Memory B cell (primary cell): ENCODE measurements at regions not wholly inside any gene's neighbourhood (a gene's known extent, or its start where the extent isn't known, plus 50 kb on each side); places are given as distances from the start of the nearest gene placed in this dataset.

Source experiments
- ATAC-seq: fragments of 150-1000 bp; cut with Tn5 transposase; 2 replicates; pipeline ENCODE4 v1.10.0; 2021; ENCODE audit warnings: low read depth, mild to moderate bottlenecking, moderate library complexity
- DNase-seq, 2 donors: peaks; one replicate each; pipeline ENCODE4 v3.0.0; 2022; ENCODE audit warnings: low spot score in 2 of 2
- H3K27ac Mint-ChIP-seq: one replicate; pipeline ENCODE4 v1.8.0; 2022; ENCODE audit warnings: mild to moderate bottlenecking, moderate library complexity, mixed read lengths
- H3K27me3 Mint-ChIP-seq: one replicate; pipeline ENCODE4 v1.8.0; 2022; ENCODE audit warnings: mixed read lengths
- H3K36me3 Mint-ChIP-seq: one replicate; pipeline ENCODE4 v1.8.0; 2022; ENCODE audit warnings: mild to moderate bottlenecking, mixed read lengths
- H3K4me1 Mint-ChIP-seq: one replicate; pipeline ENCODE4 v1.8.0; 2022; ENCODE audit warnings: mixed read lengths
- H3K4me3 Mint-ChIP-seq: one replicate; pipeline ENCODE4 v1.8.0; 2022; ENCODE audit warnings: mild to moderate bottlenecking, moderate library complexity, mixed read lengths
- H3K9me3 Mint-ChIP-seq: one replicate; pipeline ENCODE4 v1.8.0; 2022; ENCODE audit warnings: mixed read lengths

- Mint-ChIP-seq H3K27me3 (no peaks in the 10 kb centered on the region), H3K36me3 (no peaks in the 10 kb centered on the region), H3K27ac (no peak overlapping the region), H3K9me3 (peaks cover 2% of the 10 kb centered on the region), H3K4me3 (no peak overlapping the region), H3K4me1 (no peaks in the 10 kb centered on the region)
- DNase-seq (no peak), ATAC-seq (no peak)
Observed at GRCh38 chr9:95642189-95642588, 125.4 kb upstream of the PTCH1 start.

GRCh38 chr9:95641586-95641985 is 124.8 kb upstream of the PTCH1 start:
- Mint-ChIP-seq H3K4me3 (no peak overlapping the region), H3K27me3 (peaks cover 2% of the 10 kb centered on the region), H3K36me3 (no peaks in the 10 kb centered on the region), H3K9me3 (peaks cover 2% of the 10 kb centered on the region), H3K4me1 (no peaks in the 10 kb centered on the region), H3K27ac (no peak overlapping the region)
- no peak for ATAC-seq
- no peak for DNase-seq

- Mint-ChIP-seq H3K4me1 (no peaks in the 10 kb centered on the region), H3K9me3 (peaks cover 2% of the 10 kb centered on the region), H3K27me3 (peaks cover 2% of the 10 kb centered on the region), H3K4me3 (no peak overlapping the region), H3K27ac (no peak overlapping the region), H3K36me3 (no peaks in the 10 kb centered on the region)
- no peak for ATAC-seq
- DNase-seq = no peak
Observed at GRCh38 chr9:95640336-95640735, 123.6 kb upstream of the PTCH1 start.

- Mint-ChIP-seq H3K36me3 (no peaks in the 10 kb centered on the region), H3K27me3 (peaks cover 8% of the 10 kb centered on the region), H3K4me1 (no peaks in the 10 kb centered on the region), H3K4me3 (no peak overlapping the region), H3K9me3 (peaks cover 2% of the 10 kb centered on the region), H3K27ac (no peak overlapping the region)
- no peak for DNase-seq
- no peak for ATAC-seq
Observed at GRCh38 chr9:95635986-95636671, 119.4 kb upstream of the PTCH1 start.

- DNase-seq (no peak), ATAC-seq (no peak)
- Mint-ChIP-seq H3K27me3 (peaks cover 10% of the 10 kb centered on the region), H3K4me1 (no peaks in the 10 kb centered on the region), H3K27ac (no peak overlapping the region), H3K9me3 (no peaks in the 10 kb centered on the region), H3K36me3 (no peaks in the 10 kb centered on the region), H3K4me3 (no peak overlapping the region)
Observed at GRCh38 chr9:95634536-95634935, 117.8 kb upstream of the PTCH1 start.

GRCh38 chr9:95634114-95634513 is 117.3 kb upstream of the PTCH1 start:
- DNase-seq = no peak
- H3K9me3 Mint-ChIP-seq = no peaks in the 10 kb centered on the region
- no peaks in the 10 kb centered on the region for H3K36me3 Mint-ChIP-seq
- no peaks in the 10 kb centered on the region for H3K4me1 Mint-ChIP-seq
- ATAC-seq = no peak
- H3K27ac Mint-ChIP-seq = no peak overlapping the region
- H3K4me3 Mint-ChIP-seq = no peak overlapping the region
- peaks cover 10% of the 10 kb centered on the region for H3K27me3 Mint-ChIP-seq

GRCh38 chr9:95629585-95629984 is 112.8 kb upstream of the PTCH1 start:
- Mint-ChIP-seq H3K27me3 (peaks cover 15% of the 10 kb centered on the region), H3K9me3 (no peaks in the 10 kb centered on the region), H3K36me3 (no peaks in the 10 kb centered on the region), H3K27ac (no peak overlapping the region), H3K4me3 (no peak overlapping the region), H3K4me1 (no peaks in the 10 kb centered on the region)
- no peak for ATAC-seq
- DNase-seq = no peak

- H3K27ac Mint-ChIP-seq = no peak overlapping the region
- DNase-seq (no peak), ATAC-seq (no peak)
- no peaks in the 10 kb centered on the region for H3K36me3 Mint-ChIP-seq
- peaks cover 15% of the 10 kb centered on the region for H3K27me3 Mint-ChIP-seq
- no peaks in the 10 kb centered on the region for H3K4me1 Mint-ChIP-seq
- H3K9me3 Mint-ChIP-seq = no peaks in the 10 kb centered on the region
- no peak overlapping the region for H3K4me3 Mint-ChIP-seq
Observed at GRCh38 chr9:95627802-95628201, 111.0 kb upstream of the PTCH1 start.

GRCh38 chr9:95626885-95627558 is 110.3 kb upstream of the PTCH1 start:
- Mint-ChIP-seq H3K9me3 (no peaks in the 10 kb centered on the region), H3K27ac (no peak overlapping the region), H3K4me3 (no peak overlapping the region), H3K36me3 (no peaks in the 10 kb centered on the region), H3K4me1 (no peaks in the 10 kb centered on the region), H3K27me3 (peaks cover 15% of the 10 kb centered on the region)
- DNase-seq = no peak
- peak; percentile 19 for ATAC-seq

GRCh38 chr9:95626341-95626740 is 109.6 kb upstream of the PTCH1 start:
- Mint-ChIP-seq H3K9me3 (peaks cover 2% of the 10 kb centered on the region), H3K27ac (no peak overlapping the region), H3K27me3 (peaks cover 9% of the 10 kb centered on the region), H3K36me3 (no peaks in the 10 kb centered on the region), H3K4me1 (no peaks in the 10 kb centered on the region), H3K4me3 (no peak overlapping the region)
- ATAC-seq (no peak), DNase-seq (no peak)

GRCh38 chr9:95623640-95624039 is 106.9 kb upstream of the PTCH1 start:
- Mint-ChIP-seq H3K36me3 (no peaks in the 10 kb centered on the region), H3K27me3 (peaks cover 5% of the 10 kb centered on the region), H3K4me1 (no peaks in the 10 kb centered on the region), H3K27ac (no peak overlapping the region), H3K4me3 (no peak overlapping the region), H3K9me3 (peaks cover 2% of the 10 kb centered on the region)
- ATAC-seq (no peak), DNase-seq (no peak)

- no peaks in the 10 kb centered on the region for H3K4me1 Mint-ChIP-seq
- peaks cover 10% of the 10 kb centered on the region for H3K27me3 Mint-ChIP-seq
- no peak for ATAC-seq
- no peaks in the 10 kb centered on the region for H3K36me3 Mint-ChIP-seq
- peaks cover 2% of the 10 kb centered on the region for H3K9me3 Mint-ChIP-seq
- DNase-seq = no peak
- H3K4me3 Mint-ChIP-seq = no peak overlapping the region
- H3K27ac Mint-ChIP-seq = no peak overlapping the region
Observed at GRCh38 chr9:95620722-95621121, 104.0 kb upstream of the PTCH1 start.

GRCh38 chr9:95620314-95620713 is 103.5 kb upstream of the PTCH1 start:
- Mint-ChIP-seq H3K27ac (no peak overlapping the region), H3K27me3 (peaks cover 9% of the 10 kb centered on the region), H3K4me3 (no peak overlapping the region), H3K4me1 (no peaks in the 10 kb centered on the region), H3K36me3 (no peaks in the 10 kb centered on the region), H3K9me3 (peaks cover 2% of the 10 kb centered on the region)
- DNase-seq (no peak), ATAC-seq (no peak)

GRCh38 chr9:95615246-95615645 is 98.5 kb upstream of the PTCH1 start:
- Mint-ChIP-seq H3K9me3 (peaks cover 2% of the 10 kb centered on the region), H3K36me3 (no peaks in the 10 kb centered on the region), H3K27me3 (peaks cover 12% of the 10 kb centered on the region), H3K4me1 (no peaks in the 10 kb centered on the region), H3K27ac (no peak overlapping the region), H3K4me3 (no peak overlapping the region)
- ATAC-seq (no peak), DNase-seq (no peak)

GRCh38 chr9:95613670-95614069 is 96.9 kb upstream of the PTCH1 start:
- H3K9me3 Mint-ChIP-seq = peaks cover 2% of the 10 kb centered on the region
- H3K27ac Mint-ChIP-seq = no peak overlapping the region
- no peaks in the 10 kb centered on the region for H3K36me3 Mint-ChIP-seq
- no peak for DNase-seq
- H3K27me3 Mint-ChIP-seq = peaks cover 12% of the 10 kb centered on the region
- ATAC-seq = no peak
- no peak overlapping the region for H3K4me3 Mint-ChIP-seq
- no peaks in the 10 kb centered on the region for H3K4me1 Mint-ChIP-seq
